ENCODE measurements at regions not wholly inside any gene's neighbourhood (a gene's known extent, or its start where the extent isn't known, plus 50 kb on each side); places are given as distances from the start of the nearest gene placed in this dataset.

- TF ChIP-seq CREB5 (CRISPR knock-in tag; IDR thresholded peaks at IDR 0.05; ENCODE audit: low read depth) (no peak), PATZ1 (CRISPR knock-in tag; IDR thresholded peaks at IDR 0.05; ENCODE audit: borderline replicate concordance) (no peak), CSDC2 (CRISPR knock-in tag; IDR thresholded peaks at IDR 0.05) (no peak), ZFP30 (CRISPR knock-in tag; IDR thresholded peaks at IDR 0.05) (no peak), TSHZ2 (CRISPR knock-in tag; IDR thresholded peaks at IDR 0.05) (no peak), ZFP3 (CRISPR knock-in tag; IDR thresholded peaks at IDR 0.05) (no peak), ZNF565 (CRISPR knock-in tag; conservative IDR thresholded peaks at IDR 0.05; ENCODE audit: low read depth) (no peak), ESRRG (CRISPR knock-in tag; IDR thresholded peaks at IDR 0.05) (no peak)
Observed at GRCh38 chr5:152331718-152332117, 73.4 kb downstream of the NMUR2 start.
